H9 (cell line): ENCODE measurements at regions not wholly inside any gene's neighbourhood (a gene's known extent, or its start where the extent isn't known, plus 50 kb on each side); places are given as distances from the start of the nearest gene placed in this dataset.
"Not testable (repeated sequence)": the region's sequence is repeated elsewhere in the genome, so short reads cannot be mapped to it uniquely, and the experiment has no call there.

Experiments used
- DNase-seq: peaks from one replicate; pipeline ENCODE4 v3.0.0-alpha.2; 2017
- H2AFZ ChIP-seq: one replicate; pipeline ENCODE4 v1.6.1; 2013; ENCODE audit warnings: mild to moderate bottlenecking, low read length, control low read depth, moderate library complexity
- H2AK5ac ChIP-seq: 2 replicates; pipeline ENCODE4 v1.6.1; 2013; ENCODE audit warnings: low read length, control low read depth, mixed read lengths; ENCODE audit not compliant: insufficient read length
- H2BK120ac ChIP-seq: one replicate; pipeline ENCODE4 v1.6.1; 2013; ENCODE audit warnings: low read depth, mild to moderate bottlenecking, low read length, control low read depth, inconsistent platforms; ENCODE audit not compliant: poor library complexity, severe bottlenecking
- H2BK12ac ChIP-seq: 2 replicates; pipeline ENCODE4 v1.6.1; 2013; ENCODE audit warnings: low read length, control low read depth, mixed read lengths, low read depth; ENCODE audit not compliant: insufficient read length
- H2BK15ac ChIP-seq: 2 replicates; pipeline ENCODE4 v1.6.1; 2013; ENCODE audit warnings: low read depth, low read length, control low read depth
- H2BK20ac ChIP-seq: one replicate; pipeline ENCODE4 v1.6.1; 2013; ENCODE audit warnings: low read depth, mild to moderate bottlenecking, low read length, control low read depth, inconsistent platforms; ENCODE audit not compliant: poor library complexity, severe bottlenecking
- H2BK5ac ChIP-seq: 2 replicates; pipeline ENCODE4 v1.6.1; 2013; ENCODE audit warnings: low read length, control low read depth, mixed read lengths; ENCODE audit not compliant: insufficient read length
- H3K14ac ChIP-seq: 2 replicates; pipeline ENCODE4 v1.6.1; 2013; ENCODE audit warnings: low read length, control low read depth; ENCODE audit not compliant: insufficient read depth
- H3K18ac ChIP-seq: 2 replicates; pipeline ENCODE4 v1.6.1; 2013; ENCODE audit warnings: low read depth, mild to moderate bottlenecking, mixed read lengths, low read length, control low read depth; ENCODE audit not compliant: insufficient read length
- H3K23ac ChIP-seq: 2 replicates; pipeline ENCODE4 v1.6.1; 2013; ENCODE audit warnings: low read length, control low read depth, mixed read lengths, low read depth; ENCODE audit not compliant: insufficient read length
- H3K23me2 ChIP-seq: 2 replicates; pipeline ENCODE4 v1.6.1; 2013; ENCODE audit warnings: low read depth, mild to moderate bottlenecking, mixed read lengths, low read length, control low read depth; ENCODE audit not compliant: insufficient read length, poor library complexity, severe bottlenecking
- H3K27ac ChIP-seq: 2 replicates; pipeline ENCODE4 v1.5.1; 2013; ENCODE audit warnings: low read length, control low read depth, mixed read lengths, low read depth; ENCODE audit not compliant: insufficient read length
- H3K27me3 ChIP-seq: 2 replicates; pipeline ENCODE4 v1.6.1; 2013; ENCODE audit warnings: low read length, control low read depth, inconsistent platforms; ENCODE audit not compliant: insufficient read depth
- H3K4ac ChIP-seq: 2 replicates; pipeline ENCODE4 v1.6.1; 2013; ENCODE audit warnings: low read depth, mild to moderate bottlenecking, control low read depth, inconsistent platforms, low read length, moderate library complexity
- H3K4me1 ChIP-seq: 2 replicates; pipeline ENCODE4 v1.6.1; 2013; ENCODE audit warnings: low read length, control low read depth, inconsistent platforms; ENCODE audit not compliant: insufficient read depth
- H3K4me2 ChIP-seq: 2 replicates; pipeline ENCODE4 v1.6.1; 2013; ENCODE audit warnings: low read length, control low read depth, mixed read lengths; ENCODE audit not compliant: insufficient read length, insufficient read depth
- H3K56ac ChIP-seq: 2 replicates; pipeline ENCODE4 v1.6.1; 2013; ENCODE audit warnings: low read depth, mild to moderate bottlenecking, mixed read lengths, low read length, control low read depth; ENCODE audit not compliant: insufficient read length
- H3K79me1 ChIP-seq: 2 replicates; pipeline ENCODE4 v1.6.1; 2013; ENCODE audit warnings: low read depth, mild to moderate bottlenecking, moderate library complexity, low read length, control low read depth, inconsistent platforms; ENCODE audit not compliant: insufficient read depth, poor library complexity, severe bottlenecking
- H3K79me2 ChIP-seq: 2 replicates; pipeline ENCODE4 v1.6.1; 2013; ENCODE audit warnings: low read length, control low read depth, inconsistent platforms; ENCODE audit not compliant: insufficient read depth
- H3K9ac ChIP-seq: 2 replicates; pipeline ENCODE4 v1.6.1; 2013; ENCODE audit warnings: low read length, control low read depth, mixed read lengths; ENCODE audit not compliant: insufficient read length; ENCODE audit errors: extremely low read depth
- H3K9me3 ChIP-seq: one replicate; pipeline ENCODE4 v1.6.1; 2013; ENCODE audit warnings: low read depth, low read length, inconsistent platforms; ENCODE audit not compliant: control insufficient read depth
- H3T11ph ChIP-seq: one replicate; pipeline ENCODE4 v1.6.1; 2013; ENCODE audit warnings: mild to moderate bottlenecking, low read length, control low read depth, inconsistent platforms
- H4K20me1 ChIP-seq: one replicate; pipeline ENCODE4 v1.6.1; 2013; ENCODE audit not compliant: control insufficient read depth, insufficient read length, insufficient read depth
- H4K5ac ChIP-seq: 2 replicates; pipeline ENCODE4 v1.6.1; 2013; ENCODE audit warnings: low read depth, mild to moderate bottlenecking, mixed read lengths, low read length, control low read depth; ENCODE audit not compliant: insufficient read length
- H4K8ac ChIP-seq: replicated peaks from 2 replicates; pipeline ENCODE4 v1.6.1; 2013; ENCODE audit warnings: low read length, control low read depth, mixed read lengths, low read depth; ENCODE audit not compliant: insufficient read length
- H4K91ac ChIP-seq: 2 replicates; pipeline ENCODE4 v1.6.1; 2013; ENCODE audit warnings: low read depth, mild to moderate bottlenecking, moderate library complexity, mixed read lengths, low read length, control low read depth; ENCODE audit not compliant: insufficient read length
- H3K27ac Mint-ChIP-seq, 3 experiments: 2 replicates in 2 of 3; 3 replicates in 1 of 3; pipeline ENCODE4 v1.8.0; 2020 to 2021; ENCODE audit warnings: mixed read lengths in 3 of 3, mild to moderate bottlenecking in 1 of 3, moderate library complexity in 1 of 3
- H3K27me3 Mint-ChIP-seq: 2 replicates; pipeline ENCODE4 v1.8.0; 2021; ENCODE audit warnings: low read depth, mild to moderate bottlenecking, moderate library complexity, mixed read lengths
- H3K36me3 Mint-ChIP-seq, 3 experiments: 2 replicates in 2 of 3; 3 replicates in 1 of 3; pipeline ENCODE4 v1.8.0; 2020 to 2021; ENCODE audit warnings: low read depth in 3 of 3, mixed read lengths in 3 of 3; ENCODE audit not compliant: insufficient read depth in 1 of 3
- H3K4me1 Mint-ChIP-seq, 2 experiments: 2 replicates each; pipeline ENCODE4 v1.8.0; 2020; ENCODE audit warnings: mixed read lengths in 2 of 2
- H3K4me3 Mint-ChIP-seq, 2 experiments: 2 replicates in 1 of 2; 3 replicates in 1 of 2; pipeline ENCODE4 v1.8.0; 2020 to 2021; ENCODE audit warnings: mild to moderate bottlenecking in 2 of 2, mixed read lengths in 2 of 2, moderate library complexity in 1 of 2
- H3K9me3 Mint-ChIP-seq, 2 experiments: 2 replicates in 1 of 2; 3 replicates in 1 of 2; pipeline ENCODE4 v1.8.0; 2020; ENCODE audit warnings: mild to moderate bottlenecking in 2 of 2, mixed read lengths in 2 of 2, moderate library complexity in 1 of 2
- WGBS: extraction: QIAGEN DNeasy Blood & Tissue Kit; methylation state at CpG from one replicate; pipeline ENCODE4 v1.1.7; 2013; ENCODE audit warnings: missing lambda C conversion rate, low lambda C conversion rate, mixed read lengths; ENCODE audit not compliant: insufficient read length; ENCODE audit errors: extremely low coverage; 5-methylcytosine and 5-hydroxymethylcytosine counted together
- TF ChIP-seq, protein P1 (sequence below): fragments of 200-600 bp; sonication (generic); conservative IDR thresholded peaks from 3 replicates; pipeline ENCODE4 v1.8.0; 2021; ENCODE audit warnings: antibody characterized with exemption, mild to moderate bottlenecking

- Histone ChIP-seq H2BK20ac (no peak overlapping the region), H4K91ac (no peak overlapping the region), H3K4me1 (no peaks in the 10 kb centered on the region), H4K5ac (no peak overlapping the region), H3K4ac (no peak overlapping the region), H3K79me1 (no peaks in the 10 kb centered on the region), H3T11ph (no peak overlapping the region), H2AFZ (no peak overlapping the region), H3K23me2 (no peaks in the 10 kb centered on the region), H3K27me3 (no peaks in the 10 kb centered on the region), H3K56ac (no peak overlapping the region), H2BK120ac (no peak overlapping the region), H4K8ac (no peak overlapping the region), H3K27ac (no peak overlapping the region), H3K14ac (no peak overlapping the region), H2AK5ac (no peak overlapping the region), H3K79me2 (no peaks in the 10 kb centered on the region), H2BK15ac (no peak overlapping the region), H2BK12ac (no peak overlapping the region), H3K4me2 (no peak overlapping the region), H3K18ac (no peak overlapping the region), H2BK5ac (no peak overlapping the region), H4K20me1 (no peaks in the 10 kb centered on the region), H3K23ac (no peak overlapping the region), H3K9me3 (no peaks in the 10 kb centered on the region), H3K9ac (no peak overlapping the region)
- peaks cover 0 to 3% of the 10 kb centered on the region in 2 experiments; a peak in 1 of 5 replicates for H3K9me3 Mint-ChIP-seq
- DNase-seq = no peak
- WGBS = no CpG with 5 or more reads among the region's 1 CpG
- H3K36me3 Mint-ChIP-seq = no peaks in the 10 kb centered on the region
- H3K4me3 Mint-ChIP-seq = no peak overlapping the region
- H3K27ac Mint-ChIP-seq = no peak overlapping the region
- no peaks in the 10 kb centered on the region for H3K27me3 Mint-ChIP-seq
- H3K4me1 Mint-ChIP-seq = peaks cover 2 to 3% of the 10 kb centered on the region in 2 experiments; a peak in 3 of 4 replicates
- TF ChIP-seq, protein P1, sequence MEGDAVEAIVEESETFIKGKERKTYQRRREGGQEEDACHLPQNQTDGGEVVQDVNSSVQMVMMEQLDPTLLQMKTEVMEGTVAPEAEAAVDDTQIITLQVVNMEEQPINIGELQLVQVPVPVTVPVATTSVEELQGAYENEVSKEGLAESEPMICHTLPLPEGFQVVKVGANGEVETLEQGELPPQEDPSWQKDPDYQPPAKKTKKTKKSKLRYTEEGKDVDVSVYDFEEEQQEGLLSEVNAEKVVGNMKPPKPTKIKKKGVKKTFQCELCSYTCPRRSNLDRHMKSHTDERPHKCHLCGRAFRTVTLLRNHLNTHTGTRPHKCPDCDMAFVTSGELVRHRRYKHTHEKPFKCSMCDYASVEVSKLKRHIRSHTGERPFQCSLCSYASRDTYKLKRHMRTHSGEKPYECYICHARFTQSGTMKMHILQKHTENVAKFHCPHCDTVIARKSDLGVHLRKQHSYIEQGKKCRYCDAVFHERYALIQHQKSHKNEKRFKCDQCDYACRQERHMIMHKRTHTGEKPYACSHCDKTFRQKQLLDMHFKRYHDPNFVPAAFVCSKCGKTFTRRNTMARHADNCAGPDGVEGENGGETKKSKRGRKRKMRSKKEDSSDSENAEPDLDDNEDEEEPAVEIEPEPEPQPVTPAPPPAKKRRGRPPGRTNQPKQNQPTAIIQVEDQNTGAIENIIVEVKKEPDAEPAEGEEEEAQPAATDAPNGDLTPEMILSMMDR = no peak
These were observed 863.8 kb downstream of the KCNA4 start for GRCh38 chr11:29153078-29153477.

DNA sequence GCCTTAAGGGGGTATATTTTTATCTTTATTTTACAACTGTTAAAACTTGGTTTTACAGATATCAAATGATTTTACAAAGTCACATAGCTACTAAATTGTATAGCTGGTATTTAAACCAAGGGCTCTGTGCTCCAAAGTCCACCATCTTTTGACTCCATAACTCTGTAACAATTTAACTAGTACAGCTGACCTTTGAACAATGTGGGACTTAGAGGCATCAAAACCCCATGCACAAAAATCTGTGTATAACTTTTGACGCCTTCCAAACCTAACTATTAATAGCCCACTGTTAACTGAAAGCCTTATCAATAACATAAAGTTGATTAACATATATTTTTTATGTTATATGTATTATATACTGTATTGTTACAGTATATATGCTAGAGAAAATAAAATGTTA lies 874.3 kb downstream of the KCNA4 start:
- DNase-seq, H2BK15ac ChIP-seq, H3K9ac ChIP-seq, H3K27ac ChIP-seq, H2AFZ ChIP-seq, H3K18ac ChIP-seq, H3K27me3 ChIP-seq, H3T11ph ChIP-seq, H3K56ac ChIP-seq, H4K8ac ChIP-seq, H2AK5ac ChIP-seq, H3K4ac ChIP-seq, H2BK5ac ChIP-seq, H3K27ac Mint-ChIP-seq, H2BK20ac ChIP-seq, H3K36me3 Mint-ChIP-seq, H2BK120ac ChIP-seq, H3K4me2 ChIP-seq, H3K23ac ChIP-seq, H3K23me2 ChIP-seq, H3K9me3 Mint-ChIP-seq, H3K4me3 Mint-ChIP-seq, H3K79me2 ChIP-seq, H3K27me3 Mint-ChIP-seq, H3K14ac ChIP-seq, H3K4me1 Mint-ChIP-seq, H3K4me1 ChIP-seq, H4K91ac ChIP-seq, H3K9me3 ChIP-seq, H2BK12ac ChIP-seq, H4K5ac ChIP-seq, H3K79me1 ChIP-seq, H4K20me1 ChIP-seq: not testable (repeated sequence)
- no CpG with 5 or more reads among the region's 1 CpG for WGBS
